A673 (cell line): ENCODE measurements at regions not wholly inside any gene's neighbourhood (a gene's known extent, or its start where the extent isn't known, plus 50 kb on each side); places are given as distances from the start of the nearest gene placed in this dataset.

Experiments used
- BruUV-seq: library from RNA; stranded (reverse); fragments of 400-500 nt; replicated peaks from 2 replicates; lab custom pipeline; 2021; lab: Mats Ljungman, UMichigan
- CTCF ChIA-PET: fragments of 300-600 bp; sonication (Branson Sonifier 250); formaldehyde crosslinking; loops from one replicate; lab custom pipeline; 2022; ENCODE audit warnings: antibody characterized with exemption; lab: Charles Lee
- POLR2A ChIA-PET: fragments of 300-600 bp; sonication (Branson Sonifier 250); formaldehyde crosslinking; loops from one replicate; lab custom pipeline; 2022; ENCODE audit warnings: antibody characterized with exemption; ENCODE audit not compliant: low non-redundant PET; lab: Charles Lee
- DNase-seq: peaks from one replicate; pipeline ENCODE4 v3.0.0-alpha.2; 2015; ENCODE audit warnings: low spot score
- H3K27ac ChIP-seq: fragments of 200-600 bp; sonication (generic); 2 replicates; pipeline ENCODE4 v1.5.1; 2016; ENCODE audit warnings: mixed run types, low read depth, mild to moderate bottlenecking, mixed read lengths, antibody characterized with exemption, low read length; ENCODE audit not compliant: poor library complexity, severe bottlenecking
- H3K27me3 ChIP-seq: fragments of 200-600 bp; sonication (generic); replicated peaks from 2 replicates; pipeline ENCODE4 v1.6.1; 2017; ENCODE audit warnings: mixed run types, low read depth, mild to moderate bottlenecking, mixed read lengths, antibody characterized with exemption, low read length; ENCODE audit not compliant: insufficient read depth, poor library complexity
- H3K36me3 ChIP-seq: fragments of 200-600 bp; sonication (generic); 2 replicates; pipeline ENCODE4 v1.6.1; 2016; ENCODE audit warnings: mixed run types, mild to moderate bottlenecking, mixed read lengths, antibody characterized with exemption, low read length; ENCODE audit not compliant: insufficient read depth, poor library complexity, severe bottlenecking
- H3K4me1 ChIP-seq: fragments of 200-600 bp; sonication (generic); 2 replicates; pipeline ENCODE4 v1.6.1; 2017; ENCODE audit warnings: mixed run types, mild to moderate bottlenecking, mixed read lengths, antibody characterized with exemption, low read length; ENCODE audit not compliant: insufficient read depth, poor library complexity, severe bottlenecking
- H3K4me3 ChIP-seq: fragments of 200-600 bp; sonication (generic); 2 replicates; pipeline ENCODE4 v1.5.1; 2016; ENCODE audit warnings: low read depth, mixed run types, mild to moderate bottlenecking, mixed read lengths, low read length; ENCODE audit not compliant: poor library complexity, severe bottlenecking
- H3K9me3 ChIP-seq: fragments of 200-600 bp; sonication (generic); 2 replicates; pipeline ENCODE4 v1.6.1; 2016; ENCODE audit warnings: mixed run types, low read depth, mild to moderate bottlenecking, mixed read lengths, antibody characterized with exemption, low read length; ENCODE audit not compliant: poor library complexity, severe bottlenecking
- CTCF ChIP-seq: fragments of 300-800, 200-600 bp; sonication (generic); conservative IDR thresholded peaks from 2 replicates; pipeline ENCODE4 v1.5.1; 2017; ENCODE audit warnings: low read depth, mild to moderate bottlenecking, antibody characterized with exemption, low read length, moderate library complexity, mixed read lengths
- EZH2 ChIP-seq: fragments of 200-600 bp; sonication (generic); IDR thresholded peaks from 2 replicates; pipeline ENCODE4 v1.6.1; 2017; ENCODE audit warnings: borderline replicate concordance, low read depth, mild to moderate bottlenecking, mixed read lengths, antibody characterized with exemption, low read length; ENCODE audit not compliant: poor library complexity, severe bottlenecking
- intact Hi-C: fragments of 100-400 bp; cut with micrococcal nuclease; formaldehyde crosslinking; loops from one replicate; pipeline ENCODE4 v1.10.0; 2022; ENCODE audit not compliant: unreplicated experiment

- no peak for DNase-seq
- POLR2A ChIA-PET, result no interaction called here
- no peak overlapping the region for H3K4me3 ChIP-seq
- intact Hi-C loops, result no loop called here
- CTCF ChIA-PET, result no interaction called here
- H3K36me3 ChIP-seq, result no peaks in the 10 kb centered on the region
- no peak for TF ChIP-seq EZH2
- no peak for TF ChIP-seq CTCF
- H3K27ac ChIP-seq, result no peak overlapping the region
- no TSS peak for BruUV-seq
- H3K4me1 ChIP-seq, result no peaks in the 10 kb centered on the region
- no peaks in the 10 kb centered on the region for H3K9me3 ChIP-seq
- H3K27me3 ChIP-seq, result no peaks in the 10 kb centered on the region
Measured at GRCh38 chr10:128811511-128811910, 655.5 kb upstream of the MGMT start.

GRCh38 chr10:128812000-128812399 lies 655.0 kb upstream of the MGMT start:
- Histone ChIP-seq H3K36me3 (no peaks in the 10 kb centered on the region), H3K4me1 (no peaks in the 10 kb centered on the region), H3K27me3 (no peaks in the 10 kb centered on the region), H3K27ac (no peak overlapping the region), H3K9me3 (no peaks in the 10 kb centered on the region), H3K4me3 (no peak overlapping the region)
- no peak for DNase-seq
- ChIA-PET CTCF (no interaction called here), POLR2A (no interaction called here)
- intact Hi-C loops, result no loop called here
- BruUV-seq, result no TSS peak
- no peak for TF ChIP-seq EZH2
- no peak for TF ChIP-seq CTCF

DNA sequence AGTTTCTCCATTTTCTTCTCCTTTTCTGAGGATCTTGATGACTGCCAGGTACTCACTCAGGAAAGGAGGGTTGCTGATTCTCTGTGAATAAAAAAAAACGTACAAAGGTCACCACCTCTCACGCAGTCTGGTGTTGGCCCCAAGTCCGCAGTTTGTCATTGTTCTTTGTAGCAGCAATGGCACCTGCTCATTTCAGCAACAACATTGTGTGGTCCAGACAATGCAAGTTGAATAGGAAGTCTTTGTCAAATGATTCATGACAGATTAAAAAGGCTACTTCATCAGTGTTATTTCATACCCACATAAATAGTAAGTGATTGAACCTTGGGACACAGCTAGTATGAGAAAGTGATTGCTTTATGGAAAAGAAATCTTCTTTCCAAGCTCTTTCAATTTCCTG lies 653.5 kb upstream of the MGMT start:
- no peaks in the 10 kb centered on the region for H3K36me3 ChIP-seq
- ChIA-PET POLR2A (no interaction called here), CTCF (no interaction called here)
- H3K27me3 ChIP-seq, result no peaks in the 10 kb centered on the region
- intact Hi-C loops, result no loop called here
- BruUV-seq, result no TSS peak
- no peak for DNase-seq
- H3K27ac ChIP-seq, result no peak overlapping the region
- TF ChIP-seq EZH2 (no peak), CTCF (no peak)
- H3K4me3 ChIP-seq, result no peak overlapping the region
- no peaks in the 10 kb centered on the region for H3K9me3 ChIP-seq
- H3K4me1 ChIP-seq, result no peaks in the 10 kb centered on the region

DNA sequence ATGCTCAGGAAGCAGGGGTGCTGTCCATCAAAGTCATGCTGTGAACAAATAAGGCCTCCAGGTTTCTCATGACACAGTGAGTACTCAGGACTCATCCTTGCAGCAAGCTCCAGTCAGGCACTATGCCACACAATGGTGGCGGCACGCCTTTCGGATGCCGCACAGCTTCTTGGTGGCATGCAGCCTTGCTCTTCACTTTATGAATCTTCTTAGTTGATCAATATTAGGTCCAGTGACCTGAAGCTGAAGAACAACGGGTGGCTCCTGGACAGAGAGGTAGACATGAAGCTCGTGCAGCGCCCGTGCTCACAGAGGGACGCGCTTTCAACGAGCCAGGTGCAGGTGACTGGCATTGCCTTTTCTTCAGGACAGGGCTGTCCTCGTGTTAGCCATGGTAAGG lies 653.0 kb upstream of the MGMT start:
- no peak overlapping the region for H3K4me3 ChIP-seq
- no peaks in the 10 kb centered on the region for H3K4me1 ChIP-seq
- POLR2A ChIA-PET, result no interaction called here
- CTCF ChIA-PET, result no interaction called here
- no peaks in the 10 kb centered on the region for H3K9me3 ChIP-seq
- TF ChIP-seq CTCF, result no peak
- no peak for DNase-seq
- BruUV-seq, result no TSS peak
- intact Hi-C loops, result no loop called here
- no peaks in the 10 kb centered on the region for H3K36me3 ChIP-seq
- H3K27ac ChIP-seq, result no peak overlapping the region
- H3K27me3 ChIP-seq, result no peaks in the 10 kb centered on the region
